Loucy (cell line): ENCODE measurements at regions not wholly inside any gene's neighbourhood (a gene's known extent, or its start where the extent isn't known, plus 50 kb on each side); places are given as distances from the start of the nearest gene placed in this dataset.

Experiments
- CTCF ChIP-seq: fragments of 200-600 bp; sonication (generic); conservative IDR thresholded peaks from 2 replicates; pipeline ENCODE4 v1.5.1; 2014; ENCODE audit warnings: mild to moderate bottlenecking, antibody characterized with exemption, low read length
- EZH2phosphoT487 ChIP-seq: fragments of 200-600 bp; IDR thresholded peaks from 2 replicates; pipeline ENCODE4 v1.6.1; 2018; ENCODE audit warnings: antibody characterized with exemption, mild to moderate bottlenecking, moderate library complexity, borderline replicate concordance

- TF ChIP-seq CTCF (no peak), EZH2phosphoT487 (no peak)
These were observed 121.9 kb upstream of the SLC38A2 start for GRCh38 chr12:46494424-46494823.
